Stomach (tissue), 8 donors: ENCODE measurements at regions not wholly inside any gene's neighbourhood (a gene's known extent, or its start where the extent isn't known, plus 50 kb on each side); places are given as distances from the start of the nearest gene placed in this dataset.
"Not testable (repeated sequence)": the region's sequence is repeated elsewhere in the genome, so short reads cannot be mapped to it uniquely, and the experiment has no call there.

Source experiments
- DNase-seq, 2 donors: peaks; one replicate each; pipeline versions ENCODE4 v3.0.0 to v3.0.0-alpha.2; 2013 to 2019
- H3K27ac ChIP-seq, 5 donors: fragments of 200-600 bp in 4 of 5; sonication (generic) in 4 of 5; one replicate each; pipeline ENCODE4 v1.5.1; 2013 to 2019; ENCODE audit warnings: mild to moderate bottlenecking in 1 of 5, moderate library complexity in 1 of 5
- H3K27me3 ChIP-seq, 3 donors: fragments of 200-600 bp; sonication (generic); one replicate each; pipeline ENCODE4 v1.5.1; 2017 to 2019; ENCODE audit warnings: mixed run types in 1 of 3
- H3K36me3 ChIP-seq, 4 donors: fragments of 200-600 bp; sonication (generic); 1 replicate in 3 of 4; 2 replicates in 1 of 4; pipeline ENCODE4 v1.5.1; 2016 to 2019
- H3K4me1 ChIP-seq, 4 donors: fragments of 200-600 bp; sonication (generic); one replicate each; pipeline ENCODE4 v1.5.1; 2016 to 2019
- H3K4me3 ChIP-seq, 4 donors: fragments of 200-600 bp; sonication (generic) in 3 of 4; one replicate each; pipeline ENCODE4 v1.5.1; 2016 to 2019; ENCODE audit warnings: mild to moderate bottlenecking in 1 of 4
- H3K9me3 ChIP-seq, 4 donors: fragments of 200-600 bp; sonication (generic); one replicate each; pipeline ENCODE4 v1.5.1; 2016 to 2019
- EP300 ChIP-seq: sonication (generic); formaldehyde crosslinking; IDR thresholded peaks from one replicate; pipeline ENCODE4 v1.6.1; 2017; ENCODE audit warnings: antibody characterized with exemption
- POLR2A ChIP-seq, 4 donors: fragments of 450-650 bp; IDR thresholded peaks; one replicate each; pipeline ENCODE4 v1.6.1; 2016; ENCODE audit warnings: antibody characterized with exemption in 4 of 4, control low read depth in 2 of 4, mild to moderate bottlenecking in 1 of 4, moderate library complexity in 1 of 4
- POLR2AphosphoS5 ChIP-seq, 3 donors: sonication (generic); formaldehyde crosslinking; IDR thresholded peaks; one replicate each; pipeline ENCODE4 v1.6.1; 2016; ENCODE audit warnings: antibody characterized with exemption in 3 of 3
- WGBS, 5 donors: extraction: QIAGEN DNeasy Blood & Tissue Kit in 3 of 5; methylation state at CpG; one replicate each; pipeline versions ENCODE4 v1.1.5 to v1.1.7; 2013 to 2018; 5-methylcytosine and 5-hydroxymethylcytosine counted together
- intact Hi-C: fragments of 100-400 bp; cut with DNase I; formaldehyde crosslinking; loops from one replicate; pipeline ENCODE4 v1.15.1; 2023; ENCODE audit warnings: low total_unique reads
- TF ChIP-seq, protein P1 (sequence below), 7 experiments: fragments of 450-650 bp in 4 of 7; fragments of 200-600 bp in 3 of 7; sonication (generic) in 3 of 7; IDR thresholded peaks; one replicate each; pipeline ENCODE4 v1.5.1; 2016 to 2019; ENCODE audit warnings: antibody characterized with exemption in 7 of 7, control low read depth in 2 of 7, mild to moderate bottlenecking in 1 of 7
- donor health status: healthy with polysubstance abuse.
- donor health status: Bipolar disorder and iron deficiency.
- donor health status: healthy.

DNA sequence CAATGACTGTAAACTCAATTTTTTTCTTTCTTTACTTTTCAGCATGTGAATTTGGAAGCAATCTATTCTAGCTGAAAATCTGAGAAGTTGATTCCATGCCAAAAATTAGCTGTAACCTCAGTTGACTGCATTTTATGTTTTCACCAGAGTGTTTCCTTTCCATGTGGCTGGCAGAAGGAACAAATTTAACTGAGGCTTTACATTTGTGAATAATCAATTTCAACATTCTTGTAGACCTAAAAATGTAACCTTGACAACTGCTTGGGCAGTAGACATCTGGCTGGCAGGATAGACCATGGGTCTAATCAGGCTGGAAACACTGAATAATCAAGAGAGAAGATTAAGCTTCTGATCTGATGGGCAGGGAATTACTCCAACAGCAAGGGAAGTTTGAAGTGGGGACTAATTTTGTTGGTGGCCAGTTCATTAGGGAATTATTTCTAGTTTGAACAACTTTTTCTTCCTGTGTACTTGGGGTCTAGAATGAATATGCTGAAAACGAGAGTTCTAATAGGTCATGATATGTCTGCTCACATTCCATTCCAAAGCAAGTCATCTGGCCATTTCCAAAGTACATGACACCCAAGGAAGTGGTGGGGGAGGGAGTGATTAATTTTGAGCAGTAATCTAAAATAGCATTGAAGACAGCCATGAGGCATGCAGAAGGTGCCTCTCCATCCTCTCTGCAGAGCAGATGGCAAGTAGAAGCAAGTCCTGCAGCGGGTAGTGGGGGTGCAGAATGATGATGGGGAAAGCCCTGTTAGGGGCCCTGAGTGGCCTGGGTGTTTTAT lies 68.2 kb downstream of the ATP23 start:
- Histone ChIP-seq H3K4me1 (no peaks in the 10 kb centered on the region), H3K27ac (no peak overlapping the region), H3K9me3 (peaks cover 0 to 6% (median 2%) of the 10 kb centered on the region in 4 donors), H3K36me3 (no peaks in the 10 kb centered on the region), H3K27me3 (no peaks in the 10 kb centered on the region), H3K4me3 (no peak overlapping the region)
- TF ChIP-seq POLR2A (IDR thresholded peaks at IDR 0.05) = no peak
- WGBS, 5 donors = 46 to 80% (median 68%) methylated on average over 2 of the region's 2 CpGs
- intact Hi-C loops = no loop called here
- no peak for DNase-seq

DNA sequence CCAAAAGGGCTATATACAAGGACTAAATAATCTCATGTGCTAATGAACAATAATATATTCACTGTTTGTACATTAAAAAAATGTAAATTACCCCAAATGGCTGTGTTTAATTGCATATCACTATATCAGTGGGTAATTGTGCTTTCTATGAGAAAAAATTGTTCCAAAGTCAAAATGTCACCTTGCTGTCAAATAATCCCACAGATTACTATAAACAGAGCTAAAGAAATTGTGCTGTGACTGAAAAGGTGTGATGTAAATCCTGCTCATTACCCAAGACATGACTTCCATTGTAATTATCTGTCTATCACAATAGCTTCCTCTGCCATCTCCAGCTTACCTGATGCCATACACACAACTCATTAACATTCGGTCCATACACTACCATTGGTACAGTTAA lies 70.3 kb downstream of the ATP23 start:
- intact Hi-C loops = no loop called here
- DNase-seq = no peak
- Histone ChIP-seq H3K27ac (no peak overlapping the region), H3K4me3 (no peak overlapping the region), H3K4me1 (no peaks in the 10 kb centered on the region), H3K9me3 (peaks cover 0 to 6% (median 2%) of the 10 kb centered on the region in 4 donors), H3K36me3 (no peaks in the 10 kb centered on the region), H3K27me3 (no peaks in the 10 kb centered on the region)
- TF ChIP-seq EP300 (no peak), POLR2AphosphoS5 (IDR thresholded peaks at IDR 0.05) (no peak), POLR2A (IDR thresholded peaks at IDR 0.05) (no peak)
- TF ChIP-seq, protein P1, sequence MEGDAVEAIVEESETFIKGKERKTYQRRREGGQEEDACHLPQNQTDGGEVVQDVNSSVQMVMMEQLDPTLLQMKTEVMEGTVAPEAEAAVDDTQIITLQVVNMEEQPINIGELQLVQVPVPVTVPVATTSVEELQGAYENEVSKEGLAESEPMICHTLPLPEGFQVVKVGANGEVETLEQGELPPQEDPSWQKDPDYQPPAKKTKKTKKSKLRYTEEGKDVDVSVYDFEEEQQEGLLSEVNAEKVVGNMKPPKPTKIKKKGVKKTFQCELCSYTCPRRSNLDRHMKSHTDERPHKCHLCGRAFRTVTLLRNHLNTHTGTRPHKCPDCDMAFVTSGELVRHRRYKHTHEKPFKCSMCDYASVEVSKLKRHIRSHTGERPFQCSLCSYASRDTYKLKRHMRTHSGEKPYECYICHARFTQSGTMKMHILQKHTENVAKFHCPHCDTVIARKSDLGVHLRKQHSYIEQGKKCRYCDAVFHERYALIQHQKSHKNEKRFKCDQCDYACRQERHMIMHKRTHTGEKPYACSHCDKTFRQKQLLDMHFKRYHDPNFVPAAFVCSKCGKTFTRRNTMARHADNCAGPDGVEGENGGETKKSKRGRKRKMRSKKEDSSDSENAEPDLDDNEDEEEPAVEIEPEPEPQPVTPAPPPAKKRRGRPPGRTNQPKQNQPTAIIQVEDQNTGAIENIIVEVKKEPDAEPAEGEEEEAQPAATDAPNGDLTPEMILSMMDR (IDR thresholded peaks at IDR 0.05) = no peak
- 1 to 95% (median 30%) methylated on average over 1 of the region's 1 CpG for WGBS, 5 donors

DNA sequence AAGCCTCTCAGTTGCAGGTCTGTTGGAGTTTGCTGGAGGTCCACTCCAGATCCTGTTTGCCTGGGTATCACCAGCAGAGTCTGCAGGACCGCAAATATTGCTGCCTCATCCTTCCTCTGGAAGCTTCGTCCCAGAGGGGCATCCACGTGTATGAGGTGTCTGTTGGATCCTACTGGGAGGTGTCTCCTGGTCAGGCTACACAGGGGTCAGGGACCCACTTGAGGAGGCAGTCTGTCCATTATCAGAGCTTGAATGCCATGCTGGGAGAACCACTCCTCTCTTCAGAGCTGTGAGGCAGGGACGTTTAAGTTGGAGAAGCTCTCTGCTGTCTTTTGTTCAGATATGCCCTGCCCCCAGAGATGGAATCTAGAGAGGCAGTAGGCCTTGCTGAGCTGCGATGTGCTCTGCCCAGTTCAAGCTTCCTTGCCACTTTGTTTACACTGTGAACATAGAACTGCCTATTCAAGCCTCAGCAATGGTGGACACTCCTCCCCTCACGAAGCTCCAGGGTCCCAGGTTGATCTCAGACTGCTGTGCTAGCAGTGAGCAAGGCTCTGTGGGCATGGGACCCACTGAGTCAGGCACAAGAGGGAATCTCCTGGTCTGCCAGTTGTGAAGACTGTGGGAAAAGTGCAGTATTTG lies 81.1 kb downstream of the ATP23 start:
- Histone ChIP-seq H3K9me3 (peaks cover 0 to 17% (median 13%) of the 10 kb centered on the region in 4 donors), H3K4me1 (peaks cover 0 to 15% (median 7%) of the 10 kb centered on the region in 4 donors)
- H3K36me3 ChIP-seq, DNase-seq, H3K4me3 ChIP-seq, intact Hi-C loops, H3K27ac ChIP-seq, H3K27me3 ChIP-seq: not testable (repeated sequence)
- WGBS, 5 donors = 61 to 93% (median 69%) methylated on average over 2 to 6 of the region's 6 CpGs

DNA sequence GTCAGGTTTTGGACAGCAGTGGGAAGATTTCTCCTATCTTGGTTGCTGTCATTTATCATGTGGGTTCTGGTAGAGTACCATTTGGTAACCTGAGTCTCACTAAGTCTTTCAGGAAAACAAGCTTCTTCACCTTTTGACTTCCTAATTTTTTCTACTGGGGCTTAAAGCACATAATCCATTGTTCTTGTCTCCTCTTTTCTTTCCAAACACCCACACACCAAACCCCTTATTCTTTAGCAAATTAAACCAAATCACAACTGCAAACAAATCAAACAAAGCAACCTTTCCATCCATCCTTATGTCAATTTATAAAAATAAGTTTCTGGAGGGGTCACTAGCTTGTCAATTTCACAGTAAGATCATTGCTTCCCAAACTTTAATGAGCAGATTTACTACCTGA lies 84.1 kb downstream of the ATP23 start:
- no peak for TF ChIP-seq POLR2A (IDR thresholded peaks at IDR 0.05)
- TF ChIP-seq EP300 = no peak
- TF ChIP-seq, protein P1 (IDR thresholded peaks at IDR 0.05) = no peak
- no peak for TF ChIP-seq POLR2AphosphoS5 (IDR thresholded peaks at IDR 0.05)
- H3K27ac ChIP-seq = no peak overlapping the region
- DNase-seq = no peak
- intact Hi-C loops = no loop called here
- H3K27me3 ChIP-seq = no peaks in the 10 kb centered on the region
- H3K9me3 ChIP-seq = peaks cover 0 to 3% (median 1%) of the 10 kb centered on the region in 4 donors
- H3K4me3 ChIP-seq = no peak overlapping the region
- peaks cover 0 to 18% (median 8%) of the 10 kb centered on the region in 4 donors for H3K4me1 ChIP-seq
- no peaks in the 10 kb centered on the region for H3K36me3 ChIP-seq

DNA sequence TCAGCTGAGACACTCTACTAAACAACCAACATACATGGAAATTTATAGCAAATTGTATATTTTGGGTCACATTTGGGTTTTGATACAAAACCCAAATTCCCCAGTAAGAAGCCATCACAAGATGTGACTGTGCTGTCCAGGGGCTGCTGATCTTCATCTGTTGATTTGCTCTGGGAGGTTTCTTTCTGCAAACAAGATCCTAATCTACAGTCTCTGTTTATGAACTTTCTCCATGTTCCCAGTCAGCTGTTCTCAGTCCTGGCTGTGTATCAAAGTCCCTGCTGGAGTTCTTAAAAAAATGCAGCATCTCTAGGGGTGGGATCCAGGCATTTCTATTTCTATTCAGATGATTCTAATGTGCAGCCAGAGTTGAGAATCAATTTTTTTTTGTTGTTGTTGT lies 85.1 kb downstream of the ATP23 start:
- H3K4me1 ChIP-seq = peaks cover 0 to 18% (median 8%) of the 10 kb centered on the region in 4 donors
- H3K9me3 ChIP-seq = peaks cover 0 to 8% (median 2%) of the 10 kb centered on the region in 4 donors
- intact Hi-C loops = no loop called here
- H3K4me3 ChIP-seq = no peak overlapping the region
- H3K27me3 ChIP-seq = no peaks in the 10 kb centered on the region
- H3K27ac ChIP-seq = no peak overlapping the region
- DNase-seq = no peak
- TF ChIP-seq POLR2AphosphoS5 (IDR thresholded peaks at IDR 0.05) (no peak), EP300 (no peak), POLR2A (IDR thresholded peaks at IDR 0.05) (no peak)
- TF ChIP-seq, protein P1 (IDR thresholded peaks at IDR 0.05) = no peak
- H3K36me3 ChIP-seq = no peaks in the 10 kb centered on the region
